GM08714 (cell line): ENCODE measurements at regions not wholly inside any gene's neighbourhood (a gene's known extent, or its start where the extent isn't known, plus 50 kb on each side); places are given as distances from the start of the nearest gene placed in this dataset.
"Not testable (repeated sequence)": the region's sequence is repeated elsewhere in the genome, so short reads cannot be mapped to it uniquely, and the experiment has no call there.

Experiments used
- H3K4me3 ChIP-seq: fragments of 200-500 bp; sonication (Bioruptor generic); 2 replicates; pipeline ENCODE4 v1.5.1; 2014; ENCODE audit warnings: mild to moderate bottlenecking, low read length, inconsistent platforms
- ZNF274 ChIP-seq: IDR thresholded peaks from 2 replicates; pipeline ENCODE4 v1.6.1; 2012; ENCODE audit warnings: mild to moderate bottlenecking, low read depth, low read length

DNA sequence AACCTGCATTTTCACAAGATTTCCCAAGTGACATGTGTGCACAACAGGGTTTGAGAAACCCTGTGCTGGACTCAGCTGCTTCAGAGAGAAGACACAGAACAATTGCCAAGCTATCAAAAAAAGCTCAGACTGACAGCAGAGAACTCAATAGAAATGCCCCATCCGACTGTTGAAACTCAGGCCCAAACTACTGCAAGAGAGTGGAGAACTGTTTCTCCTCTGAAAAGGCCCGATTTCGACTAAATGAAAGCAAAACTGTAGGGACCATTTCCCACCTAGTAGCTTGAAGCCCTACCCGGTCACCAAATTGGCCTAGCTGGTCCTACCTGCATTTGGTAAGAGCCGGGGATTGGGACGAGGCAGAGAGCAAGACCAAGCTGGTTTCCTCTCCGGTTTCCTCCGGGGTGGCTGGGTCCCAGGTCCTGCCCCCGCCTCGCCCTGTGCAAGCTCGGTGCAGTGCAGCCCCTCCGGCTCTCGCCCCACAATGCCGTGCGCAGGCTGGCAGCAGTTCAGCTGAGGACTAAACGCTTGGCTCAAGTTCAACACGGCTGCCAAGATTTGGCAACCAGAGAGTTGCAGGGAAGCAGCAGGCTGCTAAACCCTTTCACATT, 1180.6 kb downstream of the VRK1 start:
- no peak for TF ChIP-seq ZNF274
- H3K4me3 ChIP-seq: no peak overlapping the region

DNA sequence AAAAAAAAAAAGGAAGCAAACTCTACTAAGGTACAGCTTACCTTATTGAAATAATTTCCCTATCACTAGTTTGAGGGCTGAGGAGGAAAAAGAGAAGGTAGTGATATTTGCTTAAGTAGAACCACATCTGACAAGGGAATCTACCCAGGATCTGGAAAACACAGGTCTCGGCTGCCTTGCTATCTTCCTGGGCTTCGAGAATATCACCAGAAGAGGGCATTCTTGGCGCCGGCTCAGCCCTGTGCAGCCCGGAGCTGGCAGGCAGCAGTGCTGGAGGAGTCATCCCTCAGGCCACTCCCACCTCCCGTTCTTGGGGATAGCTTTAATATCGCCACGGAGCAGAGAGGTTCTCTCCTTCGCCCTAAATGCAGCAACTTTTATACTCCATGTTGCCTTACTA, 1181.2 kb downstream of the VRK1 start:
- H3K4me3 ChIP-seq: no peak overlapping the region
- TF ChIP-seq ZNF274: no peak

DNA sequence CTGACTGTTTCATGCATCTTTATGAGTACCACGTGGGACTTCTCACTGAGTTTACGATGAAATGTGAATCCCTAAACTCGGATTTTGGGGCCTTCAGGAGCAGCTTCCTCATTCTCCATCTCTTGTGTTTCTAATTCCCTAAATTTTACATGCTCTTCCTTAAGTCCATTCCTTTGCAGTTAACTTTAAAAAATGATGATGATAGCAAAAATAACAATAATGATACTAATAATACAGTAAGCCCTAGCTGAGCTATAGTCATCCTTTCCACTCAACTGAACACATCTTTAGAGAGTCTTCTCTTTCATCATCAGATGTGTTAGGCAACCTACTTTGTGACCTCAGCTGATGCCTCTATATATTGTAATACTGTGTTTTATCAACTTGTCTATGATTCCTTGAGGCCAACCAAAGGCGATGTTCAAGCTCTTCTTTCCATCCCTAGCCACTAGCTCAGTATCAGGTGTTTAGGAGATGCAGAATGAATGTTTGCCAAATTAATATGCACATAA, 1196.4 kb downstream of the VRK1 start:
- H3K4me3 ChIP-seq: no peak overlapping the region
- no peak for TF ChIP-seq ZNF274

- H3K4me3 ChIP-seq: no peak overlapping the region
- TF ChIP-seq ZNF274: no peak
Observed at GRCh38 chr14:97994020-97994531, 1196.9 kb downstream of the VRK1 start.

DNA sequence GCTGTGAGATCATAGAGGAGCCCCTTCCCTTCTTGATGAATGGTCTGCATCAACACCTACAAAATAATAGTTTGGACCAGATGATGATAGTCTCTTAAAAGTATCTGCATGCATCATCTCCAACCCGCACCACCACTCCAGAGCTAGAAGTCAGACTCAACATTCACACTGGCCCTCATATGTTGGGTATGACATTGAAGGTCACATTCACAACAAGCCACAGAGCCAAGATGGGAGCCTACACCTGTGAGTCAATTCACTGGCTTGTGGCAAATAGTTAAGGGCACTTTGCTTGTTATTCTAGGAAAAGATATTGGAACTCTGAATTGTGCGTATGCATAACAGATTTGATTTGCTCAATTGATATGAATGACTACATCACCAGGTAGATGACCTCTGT, 1197.9 kb downstream of the VRK1 start:
- no peak for TF ChIP-seq ZNF274
- H3K4me3 ChIP-seq: no peak overlapping the region

DNA sequence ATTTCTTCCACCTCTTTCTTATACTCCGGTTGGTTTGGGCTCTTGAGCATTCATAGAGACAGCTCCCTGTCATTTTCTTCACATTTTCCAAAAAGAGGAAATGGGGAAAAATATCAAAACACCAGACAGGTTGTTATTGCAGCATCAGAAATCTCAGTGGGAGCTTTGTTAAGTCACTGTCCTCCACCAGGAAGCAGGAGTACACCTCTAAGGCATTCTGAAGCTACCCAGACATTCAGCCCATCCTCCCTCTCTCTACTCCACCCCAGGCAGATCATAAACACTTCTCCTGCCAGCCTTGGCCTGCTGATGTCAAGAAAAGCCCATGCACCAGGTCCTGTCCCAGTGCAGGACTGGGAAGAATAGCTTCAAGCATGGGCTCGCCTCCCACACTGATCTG, 1198.3 kb downstream of the VRK1 start:
- H3K4me3 ChIP-seq: no peak overlapping the region
- TF ChIP-seq ZNF274: no peak

DNA sequence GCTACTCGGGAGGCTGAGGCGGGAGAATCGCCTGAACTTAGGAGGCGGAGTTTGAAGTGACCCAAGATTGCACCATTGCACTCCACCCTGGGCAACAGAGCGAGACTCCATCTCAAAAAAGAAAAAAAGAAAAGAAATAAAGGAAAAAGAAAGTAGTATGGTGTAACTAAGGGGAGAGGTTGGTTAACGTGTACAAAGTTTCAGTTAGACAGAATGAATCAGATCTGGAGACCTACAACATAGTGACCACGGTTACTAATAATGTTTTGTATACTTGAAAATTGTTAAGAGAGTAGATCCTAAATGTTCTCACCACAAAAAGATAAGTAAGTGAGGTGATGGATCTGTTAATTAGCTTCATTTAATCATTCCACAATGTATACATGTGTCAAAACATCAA, 1208.8 kb downstream of the VRK1 start:
- H3K4me3 ChIP-seq: no peak overlapping the region
- no peak for TF ChIP-seq ZNF274

DNA sequence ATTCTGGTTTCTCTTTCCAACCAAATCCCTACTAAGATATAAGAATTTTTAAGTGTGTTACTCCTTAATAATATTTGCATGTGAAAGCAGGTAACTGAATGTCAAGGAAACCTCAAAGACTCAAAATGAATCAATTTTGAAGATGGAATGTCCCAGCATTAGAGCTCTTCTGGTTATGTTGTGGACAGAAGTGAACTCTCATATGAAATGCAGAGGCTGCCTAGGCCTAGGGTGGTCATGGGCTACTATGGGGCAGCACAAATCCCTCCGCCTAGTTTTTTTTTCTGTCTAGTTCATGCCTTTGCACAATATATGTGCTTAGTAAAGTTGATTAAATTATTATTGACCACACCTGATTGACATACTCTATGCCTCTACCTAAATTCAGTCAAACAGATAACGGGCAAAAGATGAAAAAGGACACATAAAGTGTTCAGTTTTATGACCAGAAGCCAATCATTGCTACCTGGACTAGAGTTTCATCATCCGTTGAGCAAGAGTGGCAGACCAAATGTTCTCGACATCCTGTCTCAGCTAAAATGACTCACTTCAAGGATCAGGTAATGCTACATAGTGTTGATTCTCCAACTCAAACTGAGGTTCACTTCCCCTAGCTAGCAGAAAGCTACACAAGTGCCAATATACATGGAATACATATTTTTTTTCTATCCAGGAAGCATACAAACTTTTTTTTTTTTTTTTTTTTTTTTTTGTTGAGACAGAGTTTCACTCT, 1211.4 kb downstream of the VRK1 start:
- no peak overlapping the region for H3K4me3 ChIP-seq
- TF ChIP-seq ZNF274: no peak

DNA sequence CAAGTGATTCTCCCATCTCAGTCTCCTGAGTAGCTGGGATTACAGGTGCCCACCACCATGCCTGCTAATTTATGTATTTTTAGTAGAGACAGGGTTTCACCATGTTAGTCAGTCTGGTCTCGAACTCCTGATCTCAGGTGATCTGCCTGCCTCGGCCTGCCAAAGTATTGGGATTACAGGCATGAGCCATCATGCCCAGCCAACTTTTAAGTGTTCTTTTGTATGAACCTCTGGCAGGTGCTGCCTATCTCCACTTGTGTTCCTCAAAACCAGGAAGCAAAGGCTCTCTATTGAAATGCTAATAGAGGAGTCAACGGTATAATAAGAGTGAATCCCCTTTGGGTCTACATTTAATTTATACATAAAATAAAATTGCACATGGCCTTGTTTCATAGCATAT, 1212.0 kb downstream of the VRK1 start:
- H3K4me3 ChIP-seq: not testable (repeated sequence)

- TF ChIP-seq ZNF274: no peak
- H3K4me3 ChIP-seq: no peak overlapping the region
Observed at GRCh38 chr14:98010784-98011183, 1213.6 kb downstream of the VRK1 start.

DNA sequence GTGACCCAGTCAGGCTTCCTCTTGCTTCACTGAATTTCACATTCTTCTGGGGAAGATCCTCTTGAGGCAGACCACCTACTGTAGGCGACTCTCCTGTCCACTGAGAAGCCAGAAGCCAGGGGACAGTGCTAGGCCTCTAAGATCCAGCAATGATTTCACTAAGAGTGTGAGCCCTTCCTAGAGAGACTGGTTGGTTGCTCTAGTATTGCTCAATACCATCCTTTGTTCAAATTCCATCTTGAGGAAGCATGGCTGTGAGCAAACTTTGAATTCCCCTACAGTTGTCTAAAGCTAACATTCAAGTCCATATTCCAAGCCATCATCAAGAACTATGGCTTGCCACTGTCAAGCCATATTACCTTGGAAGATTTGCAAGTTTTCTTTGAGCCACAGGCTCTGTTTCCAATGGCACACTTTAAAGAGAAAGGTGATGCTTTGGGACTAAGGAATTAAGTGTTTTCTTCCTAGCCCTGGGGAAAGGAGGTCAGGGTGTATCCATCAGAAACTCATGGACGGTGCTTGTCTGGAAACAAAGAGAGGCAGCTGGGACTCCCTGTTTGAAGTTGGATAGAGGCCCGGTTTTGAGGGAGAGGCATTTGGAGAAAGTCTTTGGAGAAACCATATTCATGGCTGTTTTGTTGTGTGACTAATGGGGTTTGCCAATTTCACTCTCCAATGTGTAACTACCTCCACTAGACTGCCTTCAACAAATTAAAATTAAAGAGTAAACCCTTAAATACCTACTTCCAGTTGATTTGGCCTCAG, 1217.9 kb downstream of the VRK1 start:
- no peak for TF ChIP-seq ZNF274
- H3K4me3 ChIP-seq: no peak overlapping the region

- no peak for TF ChIP-seq ZNF274
- H3K4me3 ChIP-seq: no peak overlapping the region
Observed at GRCh38 chr14:98015921-98016320, 1218.7 kb downstream of the VRK1 start.

DNA sequence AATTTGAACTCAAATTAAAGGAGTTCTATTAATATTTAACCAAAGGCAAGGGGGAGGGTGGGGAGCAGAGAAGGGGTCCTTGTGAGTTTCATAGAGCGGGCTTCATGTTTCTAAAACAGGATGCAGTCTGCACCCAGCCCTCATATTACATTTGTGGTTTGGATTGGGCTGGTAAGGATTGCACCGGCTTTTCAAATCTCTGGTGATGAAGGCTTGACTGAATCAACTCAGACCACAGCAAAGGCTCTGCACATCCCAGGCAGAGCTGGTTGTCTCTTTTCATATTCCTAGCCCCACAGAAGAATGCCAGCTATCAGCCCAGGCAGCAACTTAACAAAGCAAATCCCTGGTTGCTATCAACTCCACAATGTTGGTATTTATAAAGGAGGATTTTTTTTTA, 1221.4 kb downstream of the VRK1 start:
- no peak for TF ChIP-seq ZNF274
- no peak overlapping the region for H3K4me3 ChIP-seq
